ENCODE measurements at regions not wholly inside any gene's neighbourhood (a gene's known extent, or its start where the extent isn't known, plus 50 kb on each side); places are given as distances from the start of the nearest gene placed in this dataset.

GRCh38 chr4:136424052-136424451, 1108.2 kb downstream of the PCDH18 start:
- no peak for TF ChIP-seq CTCF (IDR thresholded peaks at IDR 0.05)
- TF ChIP-seq POLR2A (IDR thresholded peaks at IDR 0.05), result no peak
